Stimulated activated CD8-positive, alpha-beta memory T cell treated with anti-CD3 and anti-CD28 coated beads, Interleukin-7, amount 100 ng/mL, for 24 hours (primary cell): ENCODE measurements at regions not wholly inside any gene's neighbourhood (a gene's known extent, or its start where the extent isn't known, plus 50 kb on each side); places are given as distances from the start of the nearest gene placed in this dataset.

Source experiments
- DNase-seq: peaks from one replicate; pipeline ENCODE4 v3.0.0-alpha.2; 2020; ENCODE audit warnings: low read depth

DNA sequence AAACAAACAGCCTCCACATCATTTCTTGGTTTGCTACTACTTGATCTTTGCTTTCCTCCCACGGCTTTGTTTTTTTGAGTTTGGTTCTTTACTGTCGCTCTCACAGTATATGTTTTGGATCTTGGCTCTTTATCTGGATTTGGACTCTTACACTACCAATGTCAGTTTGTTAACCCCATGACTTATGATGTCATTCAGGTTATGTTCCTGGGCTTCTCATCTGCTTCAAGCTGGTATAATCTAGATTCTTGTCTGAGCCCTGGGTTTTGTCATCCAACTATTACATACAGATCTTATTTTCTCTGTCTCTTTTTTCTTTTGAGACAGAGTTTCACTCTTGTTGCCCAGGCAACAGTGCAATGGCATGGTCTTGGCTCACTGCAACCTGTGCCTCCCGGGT is 482.9 kb upstream of the TEX13C start:
- DNase-seq = no peak

- DNase-seq = no peak
Observed at GRCh38 chrX:124842205-124842604, 477.5 kb upstream of the TEX13C start.

GRCh38 chrX:124860736-124861135 is 458.9 kb upstream of the TEX13C start:
- no peak for DNase-seq

DNA sequence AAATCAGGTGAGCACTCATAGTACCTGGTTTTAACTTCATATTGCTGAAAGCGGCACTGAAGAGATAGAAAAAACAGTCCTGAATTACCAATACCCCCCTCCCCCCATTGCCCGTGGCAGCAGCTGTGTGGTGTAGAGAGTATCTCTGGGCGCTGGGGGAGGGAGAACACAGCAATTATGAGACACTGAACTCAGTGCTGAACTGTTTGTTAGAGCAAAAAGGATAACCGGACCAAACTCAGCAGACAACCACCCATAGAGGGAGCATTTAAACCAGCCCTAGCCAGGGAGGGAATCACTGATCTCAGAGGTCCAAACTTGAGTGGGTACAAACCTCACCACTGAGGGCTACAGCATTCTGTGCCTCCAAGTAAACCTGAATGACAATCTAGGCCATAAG is 457.4 kb upstream of the TEX13C start:
- no peak for DNase-seq

- no peak for DNase-seq
Observed at GRCh38 chrX:124863303-124863702, 456.4 kb upstream of the TEX13C start.

- no peak for DNase-seq
Observed at GRCh38 chrX:124887572-124887971, 432.1 kb upstream of the TEX13C start.

DNA sequence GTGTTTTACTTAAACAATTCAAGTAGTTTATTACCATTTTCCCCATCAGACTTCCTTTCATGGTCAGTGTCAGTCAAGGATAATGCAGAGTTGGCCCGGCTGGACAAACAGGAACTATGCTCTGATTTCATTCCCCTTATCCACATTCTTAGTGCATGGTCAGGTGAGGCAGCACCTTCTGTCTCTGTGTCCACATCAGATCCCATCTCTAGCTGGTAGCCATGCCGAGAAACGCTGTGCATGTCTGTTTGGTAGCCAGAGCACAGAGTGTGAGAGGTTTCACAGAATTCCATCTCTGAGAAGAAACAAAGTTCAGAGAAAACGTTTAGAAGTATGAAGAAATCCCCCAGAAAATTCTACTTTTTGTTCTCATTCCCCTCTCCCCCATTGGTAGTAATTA is 423.7 kb upstream of the TEX13C start:
- DNase-seq = no peak

GRCh38 chrX:124902953-124903352 is 416.7 kb upstream of the TEX13C start:
- no peak for DNase-seq

DNA sequence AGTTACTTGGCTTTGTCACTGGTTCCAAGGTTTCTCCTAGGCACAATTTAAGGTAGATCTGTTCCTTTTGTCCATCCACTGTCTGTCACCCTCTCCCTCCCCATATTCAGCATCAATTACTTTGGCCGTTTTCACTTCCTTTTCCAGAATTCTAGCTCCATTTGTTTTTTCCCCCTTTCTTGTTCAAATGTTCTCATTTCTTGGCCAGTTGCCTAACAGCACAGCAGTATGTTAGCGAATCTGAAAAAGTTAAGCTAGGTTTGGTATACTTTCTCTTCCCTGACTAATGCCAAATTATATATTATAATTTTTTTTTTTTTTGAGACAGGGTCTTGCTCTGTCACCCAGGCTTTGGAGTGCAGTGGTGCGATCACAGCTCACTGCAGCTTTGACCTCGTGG is 409.1 kb upstream of the TEX13C start:
- no peak for DNase-seq

DNA sequence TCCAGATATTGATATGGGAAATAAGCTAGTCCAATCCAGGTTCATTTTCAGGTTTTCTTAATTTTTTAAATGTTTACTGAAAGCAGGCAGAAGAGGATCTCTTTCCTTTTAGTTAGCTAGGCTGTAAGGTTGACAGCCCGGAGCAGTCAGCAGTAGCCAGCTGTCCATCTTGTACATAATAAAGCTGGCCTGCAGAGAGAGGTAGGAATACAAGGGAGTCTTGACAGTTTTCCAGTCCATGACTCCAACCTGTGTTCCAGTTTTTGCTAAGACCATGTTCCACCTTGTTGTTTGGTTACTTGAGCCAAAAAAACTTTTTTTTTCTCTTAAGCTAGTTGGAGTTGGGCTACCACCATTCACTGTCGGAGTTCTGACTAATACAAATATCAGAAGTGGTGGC is 402.7 kb upstream of the TEX13C start:
- no peak for DNase-seq

- no peak for DNase-seq
Observed at GRCh38 chrX:124925681-124926080, 394.0 kb upstream of the TEX13C start.

- DNase-seq = no peak
Observed at GRCh38 chrX:124931241-124931640, 388.4 kb upstream of the TEX13C start.

GRCh38 chrX:124931958-124932357 is 387.7 kb upstream of the TEX13C start:
- no peak for DNase-seq

GRCh38 chrX:124938715-124939114 is 381.0 kb upstream of the TEX13C start:
- no peak for DNase-seq

- no peak for DNase-seq
Observed at GRCh38 chrX:124940531-124940930, 379.1 kb upstream of the TEX13C start.

- DNase-seq = no peak
Observed at GRCh38 chrX:124954402-124954801, 365.3 kb upstream of the TEX13C start.

DNA sequence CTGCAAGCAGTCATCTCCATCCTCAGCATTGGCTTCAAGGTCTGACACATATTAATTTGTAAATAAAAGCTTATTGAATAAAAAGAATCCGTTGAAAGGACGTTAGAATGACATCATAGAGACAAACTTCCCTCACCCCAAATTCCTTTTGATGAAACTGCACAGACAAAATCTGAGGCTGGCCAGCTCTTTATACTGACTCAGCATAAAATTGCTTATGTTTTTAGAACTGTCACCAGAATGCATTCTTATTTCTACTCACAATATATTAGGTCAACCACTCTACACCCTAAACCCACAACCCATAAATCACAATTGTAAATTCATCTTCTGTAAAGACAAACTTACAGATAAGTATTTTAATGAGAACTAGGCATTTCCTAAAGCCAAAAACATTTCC is 359.2 kb upstream of the TEX13C start:
- no peak for DNase-seq

GRCh38 chrX:124963717-124964116 is 356.0 kb upstream of the TEX13C start, which contains the start of gene TENM1:
TENM1 (minus strand) TSS chrX:124963817.
- no peak for DNase-seq

DNA sequence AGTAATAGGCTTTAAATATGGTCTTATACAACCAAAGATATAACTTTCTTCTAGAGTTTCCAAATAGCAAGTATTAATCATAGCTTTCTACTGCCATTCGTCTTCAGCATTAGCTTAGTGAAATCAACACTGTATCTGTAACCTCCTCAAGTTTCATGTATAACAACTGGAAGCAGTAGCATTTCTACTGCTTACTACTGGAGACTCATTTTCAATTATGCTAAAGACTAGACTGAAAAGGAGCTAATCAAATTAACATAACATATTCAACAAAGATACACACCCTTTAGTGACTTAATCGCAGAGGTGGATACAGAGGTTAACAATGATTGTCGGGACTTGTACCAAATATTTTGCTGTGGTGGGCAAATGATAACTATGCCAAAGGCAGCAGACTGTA is 344.2 kb upstream of the TEX13C start:
- no peak for DNase-seq

GRCh38 chrX:124981420-124981819 is 338.3 kb upstream of the TEX13C start:
- DNase-seq = no peak

GRCh38 chrX:124984140-124984813 is 335.4 kb upstream of the TEX13C start:
- no peak for DNase-seq

DNA sequence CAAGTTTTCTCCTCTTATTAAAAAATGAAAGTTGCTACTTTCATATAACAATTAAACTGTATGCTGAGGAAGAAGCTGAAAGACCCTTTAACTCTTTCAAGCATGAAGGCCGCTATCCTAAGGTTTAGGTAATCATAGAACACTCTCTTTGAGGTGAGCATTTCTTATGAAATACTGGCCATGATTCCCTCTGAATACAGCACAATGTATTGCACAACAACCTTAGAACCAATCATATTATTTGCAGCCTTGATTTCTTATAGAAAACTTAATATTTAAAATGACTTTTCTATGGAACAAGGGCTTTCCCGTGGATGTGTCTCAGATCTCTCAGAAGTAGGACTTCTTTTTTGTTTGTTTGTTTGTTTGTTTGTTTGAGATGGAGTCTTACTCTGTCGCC is 333.4 kb upstream of the TEX13C start:
- DNase-seq = no peak

DNA sequence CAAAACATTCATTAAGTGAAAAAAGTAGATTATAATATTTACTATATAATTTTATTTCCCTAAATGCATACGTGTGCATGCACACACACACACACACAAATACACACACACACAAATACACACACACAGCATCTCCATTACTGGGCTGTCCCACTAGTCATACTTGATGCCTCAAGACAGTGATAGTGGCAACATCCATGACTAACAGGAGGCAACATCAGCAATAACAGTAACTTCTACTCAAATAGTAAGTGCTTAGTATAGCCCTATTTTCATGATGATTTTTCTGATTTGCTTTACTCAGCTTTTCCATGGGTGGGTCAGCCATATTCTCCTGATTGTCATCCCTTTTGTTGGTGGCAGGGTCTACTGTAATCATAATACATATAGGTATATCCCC is 325.9 kb upstream of the TEX13C start:
- no peak for DNase-seq

GRCh38 chrX:124994404-124994803 is 325.3 kb upstream of the TEX13C start:
- no peak for DNase-seq
